Thoracic aorta (tissue), 2 donors: ENCODE measurements at regions not wholly inside any gene's neighbourhood (a gene's known extent, or its start where the extent isn't known, plus 50 kb on each side); places are given as distances from the start of the nearest gene placed in this dataset.

Experiments used
- ATAC-seq: fragments of 150-250 bp; one replicate; pipeline ENCODE4 v1.8.0; 2017; ENCODE audit warnings: low read depth; ENCODE audit not compliant: insufficient number of reproducible peaks, low FRiP score
- DNase-seq: peaks from one replicate; pipeline ENCODE4 v3.0.0-alpha.2; 2020; ENCODE audit warnings: low spot score
- H3K27ac ChIP-seq, 2 donors: fragments of 200-600 bp; sonication (generic); 1 replicate in 1 of 2; 2 replicates in 1 of 2; pipeline ENCODE4 v1.5.1; 2016; ENCODE audit warnings: mild to moderate bottlenecking in 2 of 2, moderate library complexity in 2 of 2
- H3K27me3 ChIP-seq: fragments of 200-600 bp; sonication (generic); replicated peaks from 2 replicates; pipeline ENCODE4 v1.6.0; 2016; ENCODE audit warnings: mild to moderate bottlenecking; ENCODE audit not compliant: insufficient read depth
- H3K36me3 ChIP-seq: fragments of 200-600 bp; sonication (generic); one replicate; pipeline ENCODE4 v1.5.1; 2016
- H3K4me1 ChIP-seq, 2 donors: fragments of 200-600 bp; sonication (generic); 1 replicate in 1 of 2; 2 replicates in 1 of 2; pipeline versions ENCODE4 v1.5.1 to v1.6.0; 2016; ENCODE audit warnings: low read depth in 2 of 2, mild to moderate bottlenecking in 1 of 2; ENCODE audit not compliant: control insufficient read depth in 1 of 2
- H3K4me3 ChIP-seq: fragments of 200-600 bp; sonication (generic); 2 replicates; pipeline ENCODE4 v1.5.1; 2016; ENCODE audit warnings: mild to moderate bottlenecking
- H3K9me3 ChIP-seq: fragments of 200-600 bp; sonication (generic); 2 replicates; pipeline ENCODE4 v1.5.1; 2016
- CTCF ChIP-seq: fragments of 200-600 bp; sonication (generic); IDR thresholded peaks from one replicate; pipeline ENCODE4 v1.5.1; 2019; ENCODE audit warnings: antibody characterized with exemption

DNA sequence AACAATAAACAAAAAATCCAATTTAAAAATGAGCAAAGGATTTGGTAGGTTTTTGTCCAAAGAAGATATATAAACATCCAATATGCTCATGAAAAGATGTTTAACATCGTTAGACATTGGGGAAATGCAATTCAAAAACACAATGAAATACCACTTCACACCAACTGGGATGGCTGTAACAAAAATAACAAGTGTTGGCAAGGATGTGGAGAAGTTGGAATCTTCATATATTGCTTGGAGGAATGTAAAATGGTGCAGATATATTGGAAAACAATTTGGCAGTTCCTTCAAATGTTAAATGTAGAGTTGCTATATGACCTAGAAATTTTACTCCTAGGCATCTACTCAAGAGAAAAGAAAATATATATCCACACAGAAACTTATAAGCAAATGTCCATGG lies 224.3 kb downstream of the AUH start:
- no peak overlapping the region for H3K4me3 ChIP-seq
- no peaks in the 10 kb centered on the region for H3K27me3 ChIP-seq
- no peak for TF ChIP-seq CTCF
- H3K27ac ChIP-seq, result no peak overlapping the region
- no peaks in the 10 kb centered on the region for H3K36me3 ChIP-seq
- peaks cover 0 to 4% of the 10 kb centered on the region in 2 donors for H3K4me1 ChIP-seq
- ATAC-seq, result no peak
- H3K9me3 ChIP-seq, result no peaks in the 10 kb centered on the region
- DNase-seq, result no peak

GRCh38 chr9:91138760-91139159 lies 223.0 kb downstream of the AUH start:
- H3K27me3 ChIP-seq, result no peaks in the 10 kb centered on the region
- no peak overlapping the region for H3K4me3 ChIP-seq
- DNase-seq, result no peak
- TF ChIP-seq CTCF, result no peak
- ATAC-seq, result no peak
- H3K36me3 ChIP-seq, result no peaks in the 10 kb centered on the region
- peaks cover 0 to 4% of the 10 kb centered on the region in 2 donors for H3K4me1 ChIP-seq
- no peaks in the 10 kb centered on the region for H3K9me3 ChIP-seq
- no peak overlapping the region for H3K27ac ChIP-seq

DNA sequence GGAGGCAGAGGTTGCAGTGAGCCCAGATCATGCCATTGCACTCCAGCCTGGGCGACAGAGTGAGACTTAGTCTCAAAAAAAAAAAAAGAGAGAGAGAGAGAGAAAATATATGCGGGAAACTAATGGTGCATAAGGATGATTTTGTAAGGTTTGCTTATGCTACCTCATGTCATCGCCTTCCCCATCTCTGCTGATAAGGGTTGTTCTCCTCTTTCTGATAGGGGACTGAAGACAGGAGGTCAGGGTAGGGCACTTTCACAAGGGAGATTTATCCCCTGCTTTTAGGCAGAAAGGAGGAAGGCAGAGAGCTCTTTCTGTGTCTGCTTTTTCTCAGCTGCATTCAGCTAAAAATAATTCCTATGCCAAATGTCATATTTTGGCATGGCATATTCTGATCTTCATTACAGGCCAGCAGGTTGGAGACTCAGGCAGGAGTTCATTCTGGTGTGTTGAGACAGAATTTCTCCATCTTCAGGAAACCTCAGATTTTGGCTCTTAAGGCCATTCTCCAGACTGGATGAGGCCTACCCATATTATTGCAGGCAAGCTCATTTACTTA lies 220.2 kb downstream of the AUH start:
- ATAC-seq, result no peak
- TF ChIP-seq CTCF, result no peak
- H3K27ac ChIP-seq, result no peak overlapping the region

DNA sequence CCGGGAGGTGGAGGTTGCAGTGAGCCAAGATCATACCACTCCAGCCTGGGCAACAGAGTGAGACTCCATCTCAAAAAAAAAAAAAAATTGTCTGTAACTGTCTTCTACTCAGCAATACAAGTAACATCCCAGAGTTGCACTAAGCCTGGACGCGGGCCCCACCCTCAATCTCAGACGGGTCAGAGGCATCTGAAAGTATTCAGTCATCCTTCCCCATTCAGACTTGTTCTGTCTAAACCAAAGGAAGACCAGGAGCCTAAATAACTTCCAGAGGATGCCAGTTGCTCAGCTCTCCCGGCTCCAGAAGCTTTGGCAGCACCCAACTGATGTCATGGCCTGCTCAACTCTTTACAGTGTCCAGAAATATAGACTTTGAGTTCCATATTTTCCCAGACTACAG lies 218.6 kb downstream of the AUH start:
- TF ChIP-seq CTCF, result no peak
- no peak for DNase-seq
- peaks cover 0 to 4% of the 10 kb centered on the region in 2 donors for H3K4me1 ChIP-seq
- ATAC-seq, result no peak
- H3K27me3 ChIP-seq, result no peaks in the 10 kb centered on the region
- no peak overlapping the region for H3K27ac ChIP-seq
- H3K9me3 ChIP-seq, result no peaks in the 10 kb centered on the region
- no peak overlapping the region for H3K4me3 ChIP-seq
- no peaks in the 10 kb centered on the region for H3K36me3 ChIP-seq

More for the DNA sequence above, 220.2 kb downstream of the AUH start:
- H3K4me1 ChIP-seq, result peaks cover 0 to 4% of the 10 kb centered on the region in 2 donors
- no peaks in the 10 kb centered on the region for H3K9me3 ChIP-seq
- DNase-seq, result no peak
- H3K4me3 ChIP-seq, result no peak overlapping the region
- H3K27me3 ChIP-seq, result no peaks in the 10 kb centered on the region
- no peaks in the 10 kb centered on the region for H3K36me3 ChIP-seq

- Histone ChIP-seq H3K4me3 (no peak overlapping the region), H3K27me3 (no peaks in the 10 kb centered on the region), H3K27ac (no peak overlapping the region), H3K36me3 (no peaks in the 10 kb centered on the region), H3K9me3 (no peaks in the 10 kb centered on the region), H3K4me1 (peaks cover 0 to 4% of the 10 kb centered on the region in 2 donors)
- no peak for ATAC-seq
- TF ChIP-seq CTCF, result no peak
- DNase-seq, result no peak
Observed at GRCh38 chr9:91143642-91144041, 218.1 kb downstream of the AUH start.
